Tibial nerve (tissue), 4 donors: ENCODE measurements at regions not wholly inside any gene's neighbourhood (a gene's known extent, or its start where the extent isn't known, plus 50 kb on each side); places are given as distances from the start of the nearest gene placed in this dataset.

Experiments used
- DNase-seq, 2 donors: peaks; one replicate each; pipeline ENCODE4 v3.0.0-alpha.2; 2019; ENCODE audit warnings: low spot score in 2 of 2
- H3K27ac ChIP-seq, 4 donors: fragments of 200-600 bp; sonication (generic) in 3 of 4; one replicate each; pipeline ENCODE4 v1.5.1; 2017 to 2019; ENCODE audit warnings: mild to moderate bottlenecking in 1 of 4
- H3K27me3 ChIP-seq, 2 donors: fragments of 200-600 bp; sonication (generic) in 1 of 2; one replicate each; pipeline versions ENCODE4 v1.5.1 to v1.6.0; 2017 to 2019
- H3K36me3 ChIP-seq, 3 donors: fragments of 200-600 bp; sonication (generic); one replicate each; pipeline ENCODE4 v1.5.1; 2018 to 2019
- H3K4me1 ChIP-seq, 4 donors: fragments of 200-600 bp; sonication (generic) in 3 of 4; one replicate each; pipeline ENCODE4 v1.5.1; 2017 to 2019
- H3K4me3 ChIP-seq, 4 donors: fragments of 200-600 bp; sonication (generic) in 3 of 4; one replicate each; pipeline ENCODE4 v1.5.1; 2017 to 2019; ENCODE audit warnings: mild to moderate bottlenecking in 1 of 4, moderate library complexity in 1 of 4
- H3K9me3 ChIP-seq, 4 donors: fragments of 200-600 bp; sonication (generic) in 3 of 4; one replicate each; pipeline ENCODE4 v1.5.1; 2017 to 2019
- EP300 ChIP-seq, 2 donors: sonication (generic); formaldehyde crosslinking; IDR thresholded peaks; one replicate each; pipeline ENCODE4 v1.6.1; 2017; ENCODE audit warnings: antibody characterized with exemption in 2 of 2, mild to moderate bottlenecking in 1 of 2
- POLR2A ChIP-seq, 2 donors: fragments of 450-650 bp; IDR thresholded peaks; one replicate each; pipeline ENCODE4 v1.6.1; 2017; ENCODE audit warnings: antibody characterized with exemption in 2 of 2, mild to moderate bottlenecking in 2 of 2, moderate library complexity in 2 of 2
- WGBS, 2 donors: methylation state at CpG; one replicate each; pipeline ENCODE4 v1.1.5; 2018; 5-methylcytosine and 5-hydroxymethylcytosine counted together
- TF ChIP-seq, protein P1 (sequence below), 5 experiments: fragments of 200-600 bp in 3 of 5; fragments of 450-650 bp in 2 of 5; sonication (generic) in 3 of 5; IDR thresholded peaks; one replicate each; pipeline ENCODE4 v1.5.1; 2016 to 2019; ENCODE audit warnings: antibody characterized with exemption in 5 of 5, mild to moderate bottlenecking in 3 of 5, moderate library complexity in 2 of 5

DNA sequence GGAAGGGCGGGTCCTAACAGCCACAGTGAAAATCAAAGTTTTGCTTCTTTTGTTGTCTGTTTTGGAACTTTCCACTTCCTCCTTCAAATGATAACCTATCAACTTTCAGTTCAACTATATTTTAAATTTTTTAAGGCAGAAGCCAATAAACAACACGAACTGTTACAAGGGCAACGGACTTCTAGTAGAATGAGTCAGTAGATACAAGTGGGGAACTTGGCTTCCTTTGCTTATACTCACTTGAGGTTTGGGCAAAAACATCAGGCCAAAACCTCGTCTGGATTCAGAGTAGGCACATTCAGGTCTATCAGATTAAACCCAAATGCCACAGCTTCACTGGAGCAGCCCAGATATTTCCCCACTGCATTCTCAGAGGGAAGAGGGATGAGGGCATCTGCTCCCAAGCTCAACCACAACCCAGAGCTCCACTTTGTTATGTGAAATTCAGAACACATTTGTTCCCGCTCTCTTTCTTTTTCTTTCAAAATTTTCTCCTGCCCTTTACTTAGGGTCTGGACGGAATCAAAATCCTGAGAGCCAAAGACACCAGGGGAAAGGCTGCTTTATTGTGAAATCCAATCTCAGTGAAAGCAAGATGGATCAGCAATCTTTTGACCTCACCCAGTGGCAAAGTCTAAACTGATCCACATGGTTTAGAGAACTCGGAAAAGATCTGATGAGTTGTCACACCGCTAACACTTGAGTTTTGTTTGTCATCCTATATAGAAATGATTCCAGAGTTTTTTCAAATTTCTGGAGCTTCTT, 152.5 kb upstream of the BTG1 start:
- Histone ChIP-seq H3K4me1 (peaks cover 0 to 18% (median 4%) of the 10 kb centered on the region in 4 donors), H3K9me3 (no peaks in the 10 kb centered on the region), H3K36me3 (no peaks in the 10 kb centered on the region), H3K27me3 (no peaks in the 10 kb centered on the region), H3K4me3 (no peak overlapping the region), H3K27ac (peak overlapping the region in 3 of 4 donors; percentile 4 to 75 (median 70))
- TF ChIP-seq, protein P1, sequence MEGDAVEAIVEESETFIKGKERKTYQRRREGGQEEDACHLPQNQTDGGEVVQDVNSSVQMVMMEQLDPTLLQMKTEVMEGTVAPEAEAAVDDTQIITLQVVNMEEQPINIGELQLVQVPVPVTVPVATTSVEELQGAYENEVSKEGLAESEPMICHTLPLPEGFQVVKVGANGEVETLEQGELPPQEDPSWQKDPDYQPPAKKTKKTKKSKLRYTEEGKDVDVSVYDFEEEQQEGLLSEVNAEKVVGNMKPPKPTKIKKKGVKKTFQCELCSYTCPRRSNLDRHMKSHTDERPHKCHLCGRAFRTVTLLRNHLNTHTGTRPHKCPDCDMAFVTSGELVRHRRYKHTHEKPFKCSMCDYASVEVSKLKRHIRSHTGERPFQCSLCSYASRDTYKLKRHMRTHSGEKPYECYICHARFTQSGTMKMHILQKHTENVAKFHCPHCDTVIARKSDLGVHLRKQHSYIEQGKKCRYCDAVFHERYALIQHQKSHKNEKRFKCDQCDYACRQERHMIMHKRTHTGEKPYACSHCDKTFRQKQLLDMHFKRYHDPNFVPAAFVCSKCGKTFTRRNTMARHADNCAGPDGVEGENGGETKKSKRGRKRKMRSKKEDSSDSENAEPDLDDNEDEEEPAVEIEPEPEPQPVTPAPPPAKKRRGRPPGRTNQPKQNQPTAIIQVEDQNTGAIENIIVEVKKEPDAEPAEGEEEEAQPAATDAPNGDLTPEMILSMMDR (IDR thresholded peaks at IDR 0.05) = no peak
- TF ChIP-seq EP300 (IDR thresholded peaks at IDR 0.05) = peak in 1 of 2 donors; percentile 47
- peak in 1 of 2 donors; percentile 24 for DNase-seq
- 63 to 65% methylated on average over 8 of the region's 8 CpGs for WGBS, 2 donors

DNA sequence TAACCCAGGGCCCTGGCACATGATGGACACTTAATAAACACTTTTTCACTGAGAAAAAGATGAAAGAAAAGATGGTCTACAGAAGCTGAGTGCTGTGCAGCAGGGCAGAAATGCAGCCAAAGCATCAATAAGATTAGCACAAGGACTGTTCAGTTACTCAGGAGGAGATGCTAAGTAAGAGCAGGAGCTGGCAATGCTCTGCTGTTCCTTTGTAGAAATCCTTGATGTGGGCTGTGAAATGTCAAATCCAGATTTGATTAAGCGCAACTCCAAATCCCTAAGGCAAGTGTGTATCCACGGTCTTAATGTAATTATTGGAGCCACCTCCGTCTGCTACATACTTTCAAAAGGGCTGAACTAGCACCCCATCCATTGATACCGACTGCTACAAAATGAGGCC, 151.8 kb upstream of the BTG1 start:
- Histone ChIP-seq H3K4me1 (peaks cover 0 to 18% (median 4%) of the 10 kb centered on the region in 4 donors), H3K4me3 (no peak overlapping the region), H3K27ac (peak overlapping the region in 3 of 4 donors; percentile 4 to 75 (median 70)), H3K36me3 (no peaks in the 10 kb centered on the region), H3K27me3 (no peaks in the 10 kb centered on the region), H3K9me3 (no peaks in the 10 kb centered on the region)
- DNase-seq = no peak
- no peak for TF ChIP-seq POLR2A (IDR thresholded peaks at IDR 0.05)
- no peak for TF ChIP-seq EP300 (IDR thresholded peaks at IDR 0.05)
- TF ChIP-seq, protein P1 (IDR thresholded peaks at IDR 0.05) = no peak
- 78 to 81% methylated on average over 4 of the region's 4 CpGs for WGBS, 2 donors

DNA sequence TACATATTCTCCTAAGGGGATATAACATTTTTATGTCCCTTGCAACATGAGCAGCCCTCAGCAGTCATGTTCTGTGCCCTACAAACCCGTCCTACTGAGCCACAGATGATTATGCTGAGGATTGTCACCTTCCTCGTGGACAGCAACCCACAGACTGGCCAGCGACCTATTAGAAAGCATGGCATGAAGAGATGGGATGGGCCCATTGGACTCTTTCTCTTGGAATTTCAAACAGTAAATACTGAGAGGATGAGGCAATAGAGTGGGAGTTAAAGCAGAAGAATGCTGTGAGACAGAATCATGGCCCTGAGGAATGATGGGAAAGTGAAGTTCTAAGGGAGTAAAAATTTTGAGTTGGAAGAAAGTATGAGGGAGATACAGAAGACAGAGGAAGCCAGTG, 149.9 kb upstream of the BTG1 start:
- Histone ChIP-seq H3K4me1 (peaks cover 0 to 23% (median 6%) of the 10 kb centered on the region in 4 donors), H3K9me3 (no peaks in the 10 kb centered on the region), H3K4me3 (no peak overlapping the region), H3K36me3 (no peaks in the 10 kb centered on the region), H3K27me3 (no peaks in the 10 kb centered on the region), H3K27ac (no peak overlapping the region)
- no peak for DNase-seq
- TF ChIP-seq, protein P1 (IDR thresholded peaks at IDR 0.05) = no peak
- TF ChIP-seq EP300 (IDR thresholded peaks at IDR 0.05) = no peak
- TF ChIP-seq POLR2A (IDR thresholded peaks at IDR 0.05) = no peak
- WGBS, 2 donors = 66 to 81% methylated on average over 3 of the region's 3 CpGs

DNA sequence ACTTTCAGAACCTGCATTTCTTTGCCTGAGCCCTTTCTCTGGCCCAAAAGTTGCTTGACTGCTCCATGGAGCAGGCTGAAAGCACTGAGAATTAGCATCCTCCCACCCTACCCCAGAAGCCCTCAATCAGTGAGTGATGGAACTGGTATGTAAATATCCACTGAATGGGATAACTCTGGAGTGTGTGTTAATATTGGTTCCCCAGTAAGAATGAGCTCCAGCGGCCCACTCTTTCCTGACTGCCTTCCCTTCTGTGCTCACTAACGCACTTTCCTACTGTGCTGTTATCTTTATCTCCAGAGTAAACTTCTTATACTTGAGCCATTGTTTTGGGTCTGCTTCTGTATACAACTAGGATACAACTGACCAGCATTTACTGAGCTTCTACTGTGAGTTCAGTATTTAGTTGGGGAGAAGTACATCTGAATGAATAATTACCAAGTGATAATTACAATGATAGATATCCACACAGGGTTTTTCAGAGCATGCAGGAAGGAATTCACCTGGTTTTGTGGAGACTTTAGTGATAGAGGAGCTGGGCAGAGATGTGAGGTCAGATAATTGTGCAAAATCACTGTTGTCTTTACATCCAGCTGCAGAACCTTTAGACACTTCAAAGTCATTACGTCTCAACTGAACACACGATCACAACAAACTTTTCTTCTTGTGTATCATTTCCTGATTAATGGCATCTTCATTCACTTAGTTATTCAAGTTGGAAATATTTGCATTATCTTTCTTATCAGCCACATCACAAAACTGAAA, 149.2 kb upstream of the BTG1 start:
- no peaks in the 10 kb centered on the region for H3K36me3 ChIP-seq
- H3K4me1 ChIP-seq = peaks cover 0 to 29% (median 6%) of the 10 kb centered on the region in 4 donors
- whole genome bisulfite sequencing, 2 donors = 84 to 90% methylated on average over 4 of the region's 4 CpGs
- no peaks in the 10 kb centered on the region for H3K27me3 ChIP-seq
- TF ChIP-seq POLR2A (IDR thresholded peaks at IDR 0.05) (no peak), EP300 (IDR thresholded peaks at IDR 0.05) (no peak)
- TF ChIP-seq, protein P1 (IDR thresholded peaks at IDR 0.05) = no peak
- H3K9me3 ChIP-seq = no peaks in the 10 kb centered on the region
- H3K27ac ChIP-seq = no peak overlapping the region
- DNase-seq = no peak
- no peak overlapping the region for H3K4me3 ChIP-seq

DNA sequence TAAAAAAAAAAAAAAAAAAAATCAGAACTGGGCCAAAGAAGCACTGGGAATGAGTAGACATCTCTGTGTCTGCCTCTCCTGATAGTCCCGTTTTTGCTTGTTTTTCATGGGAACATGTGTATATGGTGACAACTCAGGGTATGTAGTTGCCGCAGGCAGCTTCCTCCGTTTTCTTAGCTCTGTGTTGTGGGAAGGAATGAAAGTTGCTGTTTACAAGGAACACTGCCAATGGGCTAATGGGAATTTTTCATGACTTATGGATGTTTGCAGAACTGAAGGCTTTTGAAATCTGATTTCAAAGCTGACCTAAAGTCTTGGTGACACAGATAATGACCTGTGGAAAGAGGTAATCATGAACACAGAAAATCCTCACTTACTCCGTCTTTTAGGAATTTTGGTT, 146.4 kb upstream of the BTG1 start:
- 69 to 78% methylated on average over 4 of the region's 4 CpGs for WGBS, 2 donors
- TF ChIP-seq, protein P1 (IDR thresholded peaks at IDR 0.05) = no peak
- no peak for TF ChIP-seq POLR2A (IDR thresholded peaks at IDR 0.05)
- TF ChIP-seq EP300 (IDR thresholded peaks at IDR 0.05) = no peak
- H3K4me3 ChIP-seq = no peak overlapping the region
- H3K27me3 ChIP-seq = no peaks in the 10 kb centered on the region
- peak overlapping the region in 2 of 4 donors; percentile 8 to 89 for H3K27ac ChIP-seq
- peaks cover 0 to 25% (median 2%) of the 10 kb centered on the region in 4 donors for H3K4me1 ChIP-seq
- DNase-seq = no peak
- H3K9me3 ChIP-seq = no peaks in the 10 kb centered on the region
- H3K36me3 ChIP-seq = no peaks in the 10 kb centered on the region
